ENCODE measurements at regions not wholly inside any gene's neighbourhood (a gene's known extent, or its start where the extent isn't known, plus 50 kb on each side); places are given as distances from the start of the nearest gene placed in this dataset.
A peak's percentile ranks its signal among the peaks of the same experiment; 100 is the strongest.

- Histone ChIP-seq H3K4me3 (ENCODE audit: low read length) (0 out of 2 replicates have a peak overlapping the region, but pooled peaks have one; percentile 20), H3K36me3 (replicated peaks; ENCODE audit: low read depth, low read length) (no peaks in the 10 kb centered on the region), H2AFZ (ENCODE audit: low read depth, low read length) (no peak overlapping the region), H3K27me3 (ENCODE audit: low read depth, low read length) (no peaks in the 10 kb centered on the region), H3K27ac (ENCODE audit: low read length) (peak overlapping the region; percentile 55), H3K9me3 (ENCODE audit: insufficient read depth, low read length) (no peaks in the 10 kb centered on the region), H3K79me2 (ENCODE audit: low read length) (no peaks in the 10 kb centered on the region), H3K4me2 (ENCODE audit: low read length) (peak overlapping the region; percentile 55), H3K4me1 (ENCODE audit: low read length) (peaks cover 51% of the 10 kb centered on the region), H4K20me1 (ENCODE audit: insufficient read depth, low read length) (no peaks in the 10 kb centered on the region), H3K9ac (ENCODE audit: low read length) (peak overlapping the region; percentile 22; the same call in 1 of the 2 replicates)
- no peak for TF ChIP-seq CTCF (IDR thresholded peaks at IDR 0.05; ENCODE audit: low read depth, low read length)
- TF ChIP-seq EZH2phosphoT487 (IDR thresholded peaks at IDR 0.05; ENCODE audit: low read depth): no peak
Measured at GRCh38 chr10:44011603-44011981, 362.9 kb upstream of the ZNF32 start.

GRCh38 chr10:44010873-44011602 lies 362.4 kb upstream of the ZNF32 start:
- H3K9me3 ChIP-seq (ENCODE audit: insufficient read depth, low read length): no peaks in the 10 kb centered on the region
- peak overlapping the region; percentile 55 for H3K27ac ChIP-seq (ENCODE audit: low read length)
- no peaks in the 10 kb centered on the region for H3K79me2 ChIP-seq (ENCODE audit: low read length)
- peak overlapping the region; percentile 22; the same call in 1 of the 2 replicates for H3K9ac ChIP-seq (ENCODE audit: low read length)
- H3K27me3 ChIP-seq (ENCODE audit: low read depth, low read length): no peaks in the 10 kb centered on the region
- no peaks in the 10 kb centered on the region for H4K20me1 ChIP-seq (ENCODE audit: insufficient read depth, low read length)
- 0 out of 2 replicates have a peak overlapping the region, but pooled peaks have one; percentile 20 for H3K4me3 ChIP-seq (ENCODE audit: low read length)
- no peaks in the 10 kb centered on the region for H3K36me3 ChIP-seq (replicated peaks; ENCODE audit: low read depth, low read length)
- peaks cover 53% of the 10 kb centered on the region for H3K4me1 ChIP-seq (ENCODE audit: low read length)
- peak overlapping the region; percentile 55 for H3K4me2 ChIP-seq (ENCODE audit: low read length)
- TF ChIP-seq CTCF (IDR thresholded peaks at IDR 0.05; ENCODE audit: low read depth, low read length) (no peak), EZH2phosphoT487 (IDR thresholded peaks at IDR 0.05; ENCODE audit: low read depth) (no peak)
- H2AFZ ChIP-seq (ENCODE audit: low read depth, low read length): peak overlapping the region; percentile 47; the same call in 1 of the 2 replicates

- Histone ChIP-seq H3K27me3 (ENCODE audit: low read depth, low read length) (no peaks in the 10 kb centered on the region), H3K4me2 (ENCODE audit: low read length) (no peak overlapping the region), H3K9ac (ENCODE audit: low read length) (no peak overlapping the region), H3K27ac (ENCODE audit: low read length) (0 out of 2 replicates have a peak overlapping the region, but pooled peaks have one; percentile 55), H2AFZ (ENCODE audit: low read depth, low read length) (no peak overlapping the region), H3K36me3 (replicated peaks; ENCODE audit: low read depth, low read length) (no peaks in the 10 kb centered on the region), H3K4me1 (ENCODE audit: low read length) (peaks cover 45% of the 10 kb centered on the region), H4K20me1 (ENCODE audit: insufficient read depth, low read length) (no peaks in the 10 kb centered on the region), H3K4me3 (ENCODE audit: low read length) (no peak overlapping the region), H3K79me2 (ENCODE audit: low read length) (no peaks in the 10 kb centered on the region), H3K9me3 (ENCODE audit: insufficient read depth, low read length) (no peaks in the 10 kb centered on the region)
- TF ChIP-seq CTCF (IDR thresholded peaks at IDR 0.05; ENCODE audit: low read depth, low read length) (no peak), EZH2phosphoT487 (IDR thresholded peaks at IDR 0.05; ENCODE audit: low read depth) (no peak)
Measured at GRCh38 chr10:44009891-44010632, 361.4 kb upstream of the ZNF32 start.
